Keratinocyte (primary cell): ENCODE measurements at regions not wholly inside any gene's neighbourhood (a gene's known extent, or its start where the extent isn't known, plus 50 kb on each side); places are given as distances from the start of the nearest gene placed in this dataset.

ENCODE experiments used
- DNase-seq: peaks from one replicate; pipeline ENCODE4 v3.0.0-alpha.2; 2011; ENCODE audit warnings: low read depth, missing footprints, low spot score
- FAIRE-seq: peaks from 2 replicates; lab custom pipeline; 2011; peaks lifted over from hg19 to GRCh38; lab: Jason Lieb, UNC
- H2AFZ ChIP-seq: 2 replicates; pipeline ENCODE4 v1.6.0; 2012; ENCODE audit warnings: low read length, control low read depth, inconsistent platforms; ENCODE audit not compliant: control insufficient read depth
- H3K27ac ChIP-seq: 2 replicates; pipeline ENCODE4 v1.5.1; 2011; ENCODE audit warnings: low read length; ENCODE audit not compliant: control insufficient read depth, insufficient read depth
- H3K27me3 ChIP-seq: 3 replicates; pipeline ENCODE4 v1.6.0; 2011; ENCODE audit warnings: low read length; ENCODE audit not compliant: control insufficient read depth, insufficient read depth; ENCODE audit errors: extremely low read depth
- H3K36me3 ChIP-seq, 2 experiments: 2 replicates in 1 of 2; 3 replicates in 1 of 2; pipeline ENCODE4 v1.5.1; 2011; ENCODE audit warnings: low read length in 2 of 2, mild to moderate bottlenecking in 1 of 2; ENCODE audit not compliant: control insufficient read depth in 2 of 2, insufficient read depth in 2 of 2; ENCODE audit errors: extremely low read depth in 1 of 2
- H3K4me1 ChIP-seq: 3 replicates; pipeline ENCODE4 v1.5.1; 2011; ENCODE audit warnings: low read length; ENCODE audit not compliant: control insufficient read depth, insufficient read depth; ENCODE audit errors: extremely low read depth
- H3K4me2 ChIP-seq: 3 replicates; pipeline ENCODE4 v1.6.0; 2011; ENCODE audit warnings: low read depth, low read length; ENCODE audit not compliant: control insufficient read depth, insufficient read depth; ENCODE audit errors: extremely low read depth
- H3K4me3 ChIP-seq, 3 experiments: fragments of 200-600 bp in 1 of 3; sonication (generic) in 1 of 3; 2 replicates in 2 of 3; 3 replicates in 1 of 3; pipeline ENCODE4 v1.5.1; 2011 to 2016; ENCODE audit warnings: low read length in 3 of 3, mild to moderate bottlenecking in 3 of 3, control low read depth in 2 of 3, inconsistent platforms in 1 of 3, low read depth in 1 of 3, mixed read lengths in 1 of 3, mixed run types in 1 of 3, moderate library complexity in 1 of 3; ENCODE audit not compliant: control insufficient read depth in 2 of 3, insufficient read depth in 2 of 3; ENCODE audit errors: extremely low read depth in 1 of 3
- H3K79me2 ChIP-seq: 2 replicates; pipeline ENCODE4 v1.6.0; 2012; ENCODE audit warnings: low read length; ENCODE audit not compliant: control insufficient read depth, insufficient read depth
- H3K9ac ChIP-seq: 3 replicates; pipeline ENCODE4 v1.6.0; 2011; ENCODE audit warnings: low read length; ENCODE audit not compliant: control insufficient read depth, insufficient read depth; ENCODE audit errors: extremely low read depth
- H3K9me1 ChIP-seq: 3 replicates; pipeline ENCODE4 v1.6.0; 2011; ENCODE audit warnings: low read length; ENCODE audit not compliant: control insufficient read depth, insufficient read depth; ENCODE audit errors: extremely low read depth
- H3K9me3 ChIP-seq: 2 replicates; pipeline ENCODE4 v1.5.1; 2012; ENCODE audit warnings: low read depth, low read length; ENCODE audit not compliant: control insufficient read depth
- H4K20me1 ChIP-seq: 3 replicates; pipeline ENCODE4 v1.6.0; 2011; ENCODE audit warnings: low read length; ENCODE audit not compliant: control insufficient read depth, insufficient read depth; ENCODE audit errors: extremely low read depth
- EZH2 ChIP-seq: IDR thresholded peaks from one replicate; pipeline ENCODE4 v1.6.1; 2012; ENCODE audit warnings: inconsistent platforms, mild to moderate bottlenecking, low read length, moderate library complexity
- dilution Hi-C: fragments of 300-500 bp; cut with MboI; formaldehyde crosslinking; loops from one replicate; pipeline ENCODE4 v1.7.0; 2020; ENCODE audit warnings: low sequenced_read_pairs; ENCODE audit not compliant: extremely low pct_ligation_motif_present
- TF ChIP-seq, protein P1 (sequence below), 3 experiments: IDR thresholded peaks in 1 of 3; conservative IDR thresholded peaks in 1 of 3; optimal IDR thresholded peaks in 1 of 3; 2 replicates in 2 of 3; 3 replicates in 1 of 3; pipeline versions ENCODE3 to v1.5.1; 2011; ENCODE audit warnings: low read length in 3 of 3, mild to moderate bottlenecking in 3 of 3, moderate library complexity in 2 of 3, control low read depth in 1 of 3, inconsistent platforms in 1 of 3; ENCODE audit not compliant: insufficient read depth in 2 of 3; ENCODE audit errors: extremely low read depth in 1 of 3

DNA sequence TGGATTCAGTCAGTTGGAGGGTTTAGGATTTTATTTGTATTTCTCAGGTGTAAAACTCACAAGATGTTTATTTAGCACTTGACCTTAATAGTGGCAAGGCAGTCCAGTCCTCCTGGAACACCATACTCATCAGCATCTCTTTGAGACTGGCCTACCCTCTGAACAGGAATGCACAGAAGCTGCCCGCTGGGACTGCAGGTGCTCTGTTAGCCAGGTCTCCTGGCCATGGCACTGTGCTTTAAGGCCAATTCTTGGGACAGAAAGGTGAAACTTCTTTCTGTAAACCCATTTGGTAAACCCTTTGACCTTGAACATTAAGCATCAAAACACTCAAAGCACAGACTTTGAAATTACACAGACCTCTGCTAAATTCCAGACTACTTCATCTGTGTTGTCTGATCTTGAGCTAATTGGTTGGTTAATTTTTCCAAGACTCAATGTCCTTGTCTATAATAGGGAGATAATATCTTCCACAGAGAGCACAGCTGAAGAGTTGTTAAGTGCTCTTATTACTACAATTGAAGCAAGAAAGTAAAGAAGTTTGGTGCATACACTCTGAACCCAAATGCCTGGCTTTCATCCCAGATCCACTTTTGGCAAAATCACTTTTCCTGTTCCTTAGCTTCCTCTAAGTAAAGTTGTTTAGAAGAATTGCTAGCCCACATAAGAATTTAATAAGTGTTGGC lies 54.9 kb upstream of the NT5E start:
- Histone ChIP-seq H3K36me3 (peaks cover 0 to 1% of the 10 kb centered on the region in 2 experiments), H3K9ac (no peak overlapping the region), H3K4me3 (no peak overlapping the region), H3K9me3 (no peaks in the 10 kb centered on the region), H3K9me1 (no peaks in the 10 kb centered on the region), H3K79me2 (no peaks in the 10 kb centered on the region), H3K4me2 (no peak overlapping the region), H3K4me1 (peaks cover 3% of the 10 kb centered on the region), H4K20me1 (no peaks in the 10 kb centered on the region), H3K27me3 (no peaks in the 10 kb centered on the region), H3K27ac (no peak overlapping the region), H2AFZ (no peak overlapping the region)
- FAIRE-seq, result no peak
- no peak for DNase-seq
- dilution Hi-C loops, result no loop called here
- no peak for TF ChIP-seq EZH2
- TF ChIP-seq, protein P1, sequence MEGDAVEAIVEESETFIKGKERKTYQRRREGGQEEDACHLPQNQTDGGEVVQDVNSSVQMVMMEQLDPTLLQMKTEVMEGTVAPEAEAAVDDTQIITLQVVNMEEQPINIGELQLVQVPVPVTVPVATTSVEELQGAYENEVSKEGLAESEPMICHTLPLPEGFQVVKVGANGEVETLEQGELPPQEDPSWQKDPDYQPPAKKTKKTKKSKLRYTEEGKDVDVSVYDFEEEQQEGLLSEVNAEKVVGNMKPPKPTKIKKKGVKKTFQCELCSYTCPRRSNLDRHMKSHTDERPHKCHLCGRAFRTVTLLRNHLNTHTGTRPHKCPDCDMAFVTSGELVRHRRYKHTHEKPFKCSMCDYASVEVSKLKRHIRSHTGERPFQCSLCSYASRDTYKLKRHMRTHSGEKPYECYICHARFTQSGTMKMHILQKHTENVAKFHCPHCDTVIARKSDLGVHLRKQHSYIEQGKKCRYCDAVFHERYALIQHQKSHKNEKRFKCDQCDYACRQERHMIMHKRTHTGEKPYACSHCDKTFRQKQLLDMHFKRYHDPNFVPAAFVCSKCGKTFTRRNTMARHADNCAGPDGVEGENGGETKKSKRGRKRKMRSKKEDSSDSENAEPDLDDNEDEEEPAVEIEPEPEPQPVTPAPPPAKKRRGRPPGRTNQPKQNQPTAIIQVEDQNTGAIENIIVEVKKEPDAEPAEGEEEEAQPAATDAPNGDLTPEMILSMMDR (optimal IDR thresholded peaks at IDR 0.05 in 1 of 3, IDR thresholded peaks at IDR 0.05 in 1 of 3, conservative IDR thresholded peaks at IDR 0.05 in 1 of 3; ENCODE audit: extremely low read depth in 1 of 3, insufficient read depth in 2 of 3, low read length in 3 of 3), result no peak

DNA sequence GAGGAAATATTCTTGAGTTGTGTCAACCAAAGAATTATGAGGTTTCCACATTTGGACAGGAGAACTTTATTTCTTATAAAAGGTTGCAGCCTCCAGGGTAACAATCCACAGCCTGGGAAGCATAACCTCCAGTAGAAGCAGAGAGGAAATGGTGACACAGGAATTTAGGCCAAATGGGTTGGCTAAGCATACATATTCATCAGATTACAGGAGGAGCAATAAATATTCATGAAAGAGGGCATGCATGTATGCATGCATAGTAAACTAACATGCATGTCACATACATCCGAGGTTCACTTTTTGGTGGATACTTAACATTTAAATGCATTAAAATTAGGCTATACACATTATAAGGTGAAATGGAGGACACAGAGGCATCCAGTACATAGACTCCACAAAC lies 55.7 kb upstream of the NT5E start:
- Histone ChIP-seq H3K4me2 (no peak overlapping the region), H3K4me1 (peaks cover 6% of the 10 kb centered on the region), H4K20me1 (no peaks in the 10 kb centered on the region), H3K9ac (no peak overlapping the region), H3K79me2 (no peaks in the 10 kb centered on the region), H2AFZ (no peak overlapping the region), H3K27me3 (no peaks in the 10 kb centered on the region), H3K9me3 (no peaks in the 10 kb centered on the region), H3K36me3 (peaks cover 0 to 1% of the 10 kb centered on the region in 2 experiments), H3K27ac (no peak overlapping the region), H3K4me3 (no peak overlapping the region), H3K9me1 (no peaks in the 10 kb centered on the region)
- dilution Hi-C loops, result no loop called here
- TF ChIP-seq, protein P1 (optimal IDR thresholded peaks at IDR 0.05 in 1 of 3, IDR thresholded peaks at IDR 0.05 in 1 of 3, conservative IDR thresholded peaks at IDR 0.05 in 1 of 3; ENCODE audit: extremely low read depth in 1 of 3, insufficient read depth in 2 of 3, low read length in 3 of 3), result no peak
- no peak for TF ChIP-seq EZH2
- DNase-seq (no peak), FAIRE-seq (no peak)
